ENCODE measurements at regions not wholly inside any gene's neighbourhood (a gene's known extent, or its start where the extent isn't known, plus 50 kb on each side); places are given as distances from the start of the nearest gene placed in this dataset.

DNA sequence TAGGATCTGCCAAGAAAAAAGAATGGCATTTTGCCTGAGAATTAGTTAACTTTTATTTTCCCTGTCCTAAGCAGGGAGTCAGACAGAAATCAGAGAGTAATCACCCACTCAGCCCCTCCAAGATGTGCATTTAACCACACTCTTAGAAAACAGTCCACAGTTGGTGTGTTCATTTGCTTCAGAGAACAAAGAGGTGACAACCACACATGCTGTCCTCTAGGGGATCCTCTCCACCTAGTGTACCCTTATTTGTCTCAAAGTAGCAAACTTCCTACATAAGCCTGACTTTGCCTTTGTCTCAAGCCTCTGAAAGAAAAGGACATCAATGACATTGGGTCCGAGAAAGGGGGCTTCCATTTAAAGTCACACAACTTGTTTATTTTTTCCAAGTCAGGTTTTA is 107.0 kb upstream of the RFC3 start:
- no peak overlapping the region for H3K4me3 ChIP-seq (ENCODE audit: low read length)
- no peak overlapping the region for H2AFZ ChIP-seq (ENCODE audit: low read depth, low read length)
- H4K20me1 ChIP-seq (ENCODE audit: insufficient read depth), result no peaks in the 10 kb centered on the region
- no peaks in the 10 kb centered on the region for H3K36me3 ChIP-seq (ENCODE audit: insufficient read depth, low read length)
- H3F3A ChIP-seq (ENCODE audit: insufficient read depth, low read length, poor library complexity, severe bottlenecking), result no peaks in the 10 kb centered on the region
- no peak overlapping the region for H3K4me2 ChIP-seq (ENCODE audit: low read length)
- no peak overlapping the region for H3K9ac ChIP-seq (ENCODE audit: low read length)
- TF ChIP-seq, protein P1, sequence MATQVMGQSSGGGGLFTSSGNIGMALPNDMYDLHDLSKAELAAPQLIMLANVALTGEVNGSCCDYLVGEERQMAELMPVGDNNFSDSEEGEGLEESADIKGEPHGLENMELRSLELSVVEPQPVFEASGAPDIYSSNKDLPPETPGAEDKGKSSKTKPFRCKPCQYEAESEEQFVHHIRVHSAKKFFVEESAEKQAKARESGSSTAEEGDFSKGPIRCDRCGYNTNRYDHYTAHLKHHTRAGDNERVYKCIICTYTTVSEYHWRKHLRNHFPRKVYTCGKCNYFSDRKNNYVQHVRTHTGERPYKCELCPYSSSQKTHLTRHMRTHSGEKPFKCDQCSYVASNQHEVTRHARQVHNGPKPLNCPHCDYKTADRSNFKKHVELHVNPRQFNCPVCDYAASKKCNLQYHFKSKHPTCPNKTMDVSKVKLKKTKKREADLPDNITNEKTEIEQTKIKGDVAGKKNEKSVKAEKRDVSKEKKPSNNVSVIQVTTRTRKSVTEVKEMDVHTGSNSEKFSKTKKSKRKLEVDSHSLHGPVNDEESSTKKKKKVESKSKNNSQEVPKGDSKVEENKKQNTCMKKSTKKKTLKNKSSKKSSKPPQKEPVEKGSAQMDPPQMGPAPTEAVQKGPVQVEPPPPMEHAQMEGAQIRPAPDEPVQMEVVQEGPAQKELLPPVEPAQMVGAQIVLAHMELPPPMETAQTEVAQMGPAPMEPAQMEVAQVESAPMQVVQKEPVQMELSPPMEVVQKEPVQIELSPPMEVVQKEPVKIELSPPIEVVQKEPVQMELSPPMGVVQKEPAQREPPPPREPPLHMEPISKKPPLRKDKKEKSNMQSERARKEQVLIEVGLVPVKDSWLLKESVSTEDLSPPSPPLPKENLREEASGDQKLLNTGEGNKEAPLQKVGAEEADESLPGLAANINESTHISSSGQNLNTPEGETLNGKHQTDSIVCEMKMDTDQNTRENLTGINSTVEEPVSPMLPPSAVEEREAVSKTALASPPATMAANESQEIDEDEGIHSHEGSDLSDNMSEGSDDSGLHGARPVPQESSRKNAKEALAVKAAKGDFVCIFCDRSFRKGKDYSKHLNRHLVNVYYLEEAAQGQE (IDR thresholded peaks at IDR 0.05; ENCODE audit: borderline replicate concordance), result no peak
- no peak for TF ChIP-seq EP300 (conservative IDR thresholded peaks at IDR 0.05; ENCODE audit: poor library complexity, severe bottlenecking)
- no peak for TF ChIP-seq MXI1 (conservative IDR thresholded peaks at IDR 0.05; ENCODE audit: poor library complexity, severe bottlenecking)
- TF ChIP-seq SMC3 (conservative IDR thresholded peaks at IDR 0.05; ENCODE audit: poor library complexity), result no peak
- no peak for TF ChIP-seq RAD21 (conservative IDR thresholded peaks at IDR 0.05)
- TF ChIP-seq, protein P2, sequence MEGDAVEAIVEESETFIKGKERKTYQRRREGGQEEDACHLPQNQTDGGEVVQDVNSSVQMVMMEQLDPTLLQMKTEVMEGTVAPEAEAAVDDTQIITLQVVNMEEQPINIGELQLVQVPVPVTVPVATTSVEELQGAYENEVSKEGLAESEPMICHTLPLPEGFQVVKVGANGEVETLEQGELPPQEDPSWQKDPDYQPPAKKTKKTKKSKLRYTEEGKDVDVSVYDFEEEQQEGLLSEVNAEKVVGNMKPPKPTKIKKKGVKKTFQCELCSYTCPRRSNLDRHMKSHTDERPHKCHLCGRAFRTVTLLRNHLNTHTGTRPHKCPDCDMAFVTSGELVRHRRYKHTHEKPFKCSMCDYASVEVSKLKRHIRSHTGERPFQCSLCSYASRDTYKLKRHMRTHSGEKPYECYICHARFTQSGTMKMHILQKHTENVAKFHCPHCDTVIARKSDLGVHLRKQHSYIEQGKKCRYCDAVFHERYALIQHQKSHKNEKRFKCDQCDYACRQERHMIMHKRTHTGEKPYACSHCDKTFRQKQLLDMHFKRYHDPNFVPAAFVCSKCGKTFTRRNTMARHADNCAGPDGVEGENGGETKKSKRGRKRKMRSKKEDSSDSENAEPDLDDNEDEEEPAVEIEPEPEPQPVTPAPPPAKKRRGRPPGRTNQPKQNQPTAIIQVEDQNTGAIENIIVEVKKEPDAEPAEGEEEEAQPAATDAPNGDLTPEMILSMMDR (IDR thresholded peaks at IDR 0.05; ENCODE audit: poor library complexity, severe bottlenecking), result no peak
- no peak for TF ChIP-seq EZH2 (IDR thresholded peaks at IDR 0.05; ENCODE audit: borderline replicate concordance, insufficient read depth, low read length, poor library complexity, severe bottlenecking)
- TF ChIP-seq TAF1 (IDR thresholded peaks at IDR 0.05; ENCODE audit: low read depth), result no peak
- TF ChIP-seq POLR2AphosphoS5 (IDR thresholded peaks at IDR 0.05), result no peak
- H3K9me2 ChIP-seq (ENCODE audit: insufficient read depth, low read length), result no peaks in the 10 kb centered on the region
- no peaks in the 10 kb centered on the region for H3K79me2 ChIP-seq (replicated peaks; ENCODE audit: insufficient read depth, low read length)
- no peaks in the 10 kb centered on the region for H3K9me3 ChIP-seq (ENCODE audit: low read length)
- H3K27me3 ChIP-seq (ENCODE audit: insufficient read depth, low read depth, low read length), result no peaks in the 10 kb centered on the region
- no peak overlapping the region for H3K27ac ChIP-seq (ENCODE audit: low read length)

DNA sequence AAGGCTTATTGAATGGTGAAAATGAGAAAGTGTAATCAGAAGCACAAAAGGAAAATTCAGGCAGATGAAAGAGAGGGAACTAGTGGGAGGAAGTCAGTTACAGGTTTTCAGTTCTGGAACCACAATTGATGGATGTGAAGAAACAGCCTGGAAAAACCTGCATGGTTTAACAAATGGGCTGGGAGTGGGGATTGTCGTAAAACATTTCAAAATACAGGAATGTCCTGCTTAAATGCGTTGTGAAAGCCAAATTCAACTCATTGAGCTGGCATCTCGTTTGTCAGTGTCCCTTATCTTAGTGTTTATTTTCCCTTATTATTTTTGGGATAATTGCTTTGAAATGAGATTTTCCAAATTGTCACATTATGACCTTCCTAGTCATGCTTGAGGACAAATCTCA is 106.5 kb upstream of the RFC3 start:
- Histone ChIP-seq H3K4me2 (ENCODE audit: low read length) (no peak overlapping the region), H3K9ac (ENCODE audit: low read length) (no peak overlapping the region), H4K20me1 (ENCODE audit: insufficient read depth) (no peaks in the 10 kb centered on the region), H3K27me3 (ENCODE audit: insufficient read depth, low read depth, low read length) (no peaks in the 10 kb centered on the region), H3K9me3 (ENCODE audit: low read length) (no peaks in the 10 kb centered on the region), H3K4me3 (ENCODE audit: low read length) (no peak overlapping the region), H3K27ac (ENCODE audit: low read length) (no peak overlapping the region), H3F3A (ENCODE audit: insufficient read depth, low read length, poor library complexity, severe bottlenecking) (no peaks in the 10 kb centered on the region), H3K36me3 (ENCODE audit: insufficient read depth, low read length) (no peaks in the 10 kb centered on the region), H3K9me2 (ENCODE audit: insufficient read depth, low read length) (no peaks in the 10 kb centered on the region), H3K79me2 (replicated peaks; ENCODE audit: insufficient read depth, low read length) (no peaks in the 10 kb centered on the region), H2AFZ (ENCODE audit: low read depth, low read length) (no peak overlapping the region)
- TF ChIP-seq EZH2 (IDR thresholded peaks at IDR 0.05; ENCODE audit: borderline replicate concordance, insufficient read depth, low read length, poor library complexity, severe bottlenecking), result no peak
- TF ChIP-seq POLR2AphosphoS5 (IDR thresholded peaks at IDR 0.05), result no peak

GRCh38 chr13:33717775-33718174 is 100.2 kb upstream of the RFC3 start:
- no peaks in the 10 kb centered on the region for H3K9me2 ChIP-seq (ENCODE audit: insufficient read depth, low read length)
- H3K4me2 ChIP-seq (ENCODE audit: low read length), result no peak overlapping the region
- H3K4me3 ChIP-seq (ENCODE audit: low read length), result no peak overlapping the region
- H3K9me3 ChIP-seq (ENCODE audit: low read length), result no peaks in the 10 kb centered on the region
- H3K9ac ChIP-seq (ENCODE audit: low read length), result no peak overlapping the region
- H3K27ac ChIP-seq (ENCODE audit: low read length), result no peak overlapping the region
- H4K20me1 ChIP-seq (ENCODE audit: insufficient read depth), result no peaks in the 10 kb centered on the region
- no peak overlapping the region for H2AFZ ChIP-seq (ENCODE audit: low read depth, low read length)
- H3F3A ChIP-seq (ENCODE audit: insufficient read depth, low read length, poor library complexity, severe bottlenecking), result no peaks in the 10 kb centered on the region
- H3K79me2 ChIP-seq (replicated peaks; ENCODE audit: insufficient read depth, low read length), result no peaks in the 10 kb centered on the region
- TF ChIP-seq, protein P1 (IDR thresholded peaks at IDR 0.05; ENCODE audit: borderline replicate concordance), result no peak
- TF ChIP-seq, protein P2 (IDR thresholded peaks at IDR 0.05; ENCODE audit: poor library complexity, severe bottlenecking), result no peak
- TF ChIP-seq MXI1 (conservative IDR thresholded peaks at IDR 0.05; ENCODE audit: poor library complexity, severe bottlenecking) (no peak), SMC3 (conservative IDR thresholded peaks at IDR 0.05; ENCODE audit: poor library complexity) (no peak), RAD21 (conservative IDR thresholded peaks at IDR 0.05) (no peak), EP300 (conservative IDR thresholded peaks at IDR 0.05; ENCODE audit: poor library complexity, severe bottlenecking) (no peak), EZH2 (IDR thresholded peaks at IDR 0.05; ENCODE audit: borderline replicate concordance, insufficient read depth, low read length, poor library complexity, severe bottlenecking) (no peak), TAF1 (IDR thresholded peaks at IDR 0.05; ENCODE audit: low read depth) (no peak), POLR2AphosphoS5 (IDR thresholded peaks at IDR 0.05) (no peak)
- no peaks in the 10 kb centered on the region for H3K36me3 ChIP-seq (ENCODE audit: insufficient read depth, low read length)
- no peaks in the 10 kb centered on the region for H3K27me3 ChIP-seq (ENCODE audit: insufficient read depth, low read depth, low read length)
